Nephron (organoid): ENCODE measurements at regions not wholly inside any gene's neighbourhood (a gene's known extent, or its start where the extent isn't known, plus 50 kb on each side); places are given as distances from the start of the nearest gene placed in this dataset.

Source experiments
- H3K27ac Mint-ChIP-seq, 3 experiments: 2 replicates each; pipeline ENCODE4 v1.8.0; 2020; ENCODE audit warnings: mixed read lengths in 3 of 3, mild to moderate bottlenecking in 2 of 3, moderate library complexity in 1 of 3
- H3K27me3 Mint-ChIP-seq: 2 replicates; pipeline ENCODE4 v1.8.0; 2021; ENCODE audit warnings: low read depth, mild to moderate bottlenecking, moderate library complexity, mixed read lengths
- H3K36me3 Mint-ChIP-seq: 2 replicates; pipeline ENCODE4 v1.8.0; 2020; ENCODE audit warnings: low read depth, mixed read lengths
- H3K4me1 Mint-ChIP-seq: 2 replicates; pipeline ENCODE4 v1.8.0; 2020; ENCODE audit warnings: mixed read lengths
- H3K4me3 Mint-ChIP-seq, 3 experiments: 2 replicates each; pipeline ENCODE4 v1.8.0; 2020; ENCODE audit warnings: mild to moderate bottlenecking in 3 of 3, mixed read lengths in 3 of 3, moderate library complexity in 2 of 3
- H3K9me3 Mint-ChIP-seq: 2 replicates; pipeline ENCODE4 v1.8.0; 2020; ENCODE audit warnings: mixed read lengths
- CTCF ChIP-seq, 3 experiments: fragments of 200-600 bp; sonication (generic); IDR thresholded peaks; one replicate each; pipeline ENCODE4 v1.5.0; 2021; ENCODE audit warnings: antibody characterized with exemption in 3 of 3; ENCODE audit not compliant: unreplicated experiment in 3 of 3

DNA sequence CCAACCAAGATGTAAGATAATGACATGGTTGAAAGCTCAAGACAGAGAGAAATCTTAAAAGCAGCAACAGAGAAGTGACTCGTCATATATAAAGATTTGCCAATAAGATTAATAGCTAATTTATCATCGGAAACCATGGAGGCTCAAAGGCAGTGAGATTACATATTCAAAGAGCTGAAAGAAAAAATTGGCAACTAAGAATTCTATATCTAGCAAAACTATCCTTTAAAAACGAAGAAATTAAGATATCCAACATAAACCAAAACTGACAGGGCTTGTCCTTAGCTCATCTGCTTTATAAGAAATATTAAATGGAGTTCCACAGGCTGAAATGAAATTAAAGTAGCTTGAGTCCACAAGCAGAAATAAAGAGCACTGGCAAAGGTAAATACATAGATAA is 236.6 kb downstream of the ANAPC1 start:
- Mint-ChIP-seq H3K9me3 (peaks cover 24% of the 10 kb centered on the region), H3K4me3 (no peak overlapping the region), H3K36me3 (peaks cover 7% of the 10 kb centered on the region), H3K27ac (no peak overlapping the region), H3K27me3 (no peaks in the 10 kb centered on the region), H3K4me1 (no peaks in the 10 kb centered on the region)
- TF ChIP-seq CTCF (IDR thresholded peaks at IDR 0.05; ENCODE audit: unreplicated experiment in 3 of 3): no peak

DNA sequence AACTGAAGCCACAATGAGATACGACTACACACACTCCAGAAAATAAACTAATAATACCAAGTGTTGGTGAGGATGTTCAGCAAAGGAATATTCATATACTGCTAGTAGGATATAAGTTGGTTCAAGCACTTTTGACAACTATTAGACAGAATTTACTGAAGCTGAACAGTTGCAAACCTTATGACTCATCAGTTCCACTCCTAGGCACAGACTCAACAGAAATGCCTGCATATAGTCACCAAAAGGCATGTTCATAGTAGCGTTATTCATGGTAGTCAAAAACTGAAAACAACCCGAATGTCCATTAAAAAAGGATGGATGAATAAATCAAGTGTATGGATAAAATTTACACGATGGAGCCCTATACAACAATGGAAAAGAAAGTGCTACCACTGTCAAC is 232.0 kb downstream of the ANAPC1 start:
- H3K27ac Mint-ChIP-seq: no peak overlapping the region
- H3K4me1 Mint-ChIP-seq: peaks cover 27% of the 10 kb centered on the region
- H3K27me3 Mint-ChIP-seq: no peaks in the 10 kb centered on the region
- H3K9me3 Mint-ChIP-seq: peaks cover 9% of the 10 kb centered on the region
- TF ChIP-seq CTCF (IDR thresholded peaks at IDR 0.05; ENCODE audit: unreplicated experiment in 3 of 3): no peak
- no peak overlapping the region for H3K4me3 Mint-ChIP-seq
- H3K36me3 Mint-ChIP-seq: peaks cover 1% of the 10 kb centered on the region

DNA sequence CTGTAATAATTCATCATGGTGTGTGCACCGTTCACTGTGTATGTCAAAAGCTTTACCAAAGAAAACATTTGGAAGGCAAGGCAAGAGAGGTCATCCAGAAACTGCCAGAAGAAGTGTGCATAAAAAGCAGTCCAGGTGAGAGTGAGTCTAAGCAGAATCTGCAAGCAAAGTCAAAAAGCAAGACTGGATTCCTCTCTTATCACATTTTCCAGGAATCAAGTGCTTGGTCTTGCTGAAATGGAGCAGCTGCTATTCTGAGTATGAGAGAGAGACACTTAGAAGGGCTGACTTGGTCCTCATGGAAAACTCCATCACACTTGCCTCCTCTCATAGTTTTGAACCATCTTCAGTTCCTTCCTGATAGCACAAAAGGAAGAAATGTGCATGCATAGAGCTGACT is 231.3 kb downstream of the ANAPC1 start:
- peaks cover 3% of the 10 kb centered on the region for H3K9me3 Mint-ChIP-seq
- H3K27me3 Mint-ChIP-seq: no peaks in the 10 kb centered on the region
- no peak overlapping the region for H3K4me3 Mint-ChIP-seq
- no peak for TF ChIP-seq CTCF (IDR thresholded peaks at IDR 0.05; ENCODE audit: unreplicated experiment in 3 of 3)
- H3K36me3 Mint-ChIP-seq: no peaks in the 10 kb centered on the region
- H3K27ac Mint-ChIP-seq: no peak overlapping the region
- H3K4me1 Mint-ChIP-seq: peaks cover 32% of the 10 kb centered on the region

DNA sequence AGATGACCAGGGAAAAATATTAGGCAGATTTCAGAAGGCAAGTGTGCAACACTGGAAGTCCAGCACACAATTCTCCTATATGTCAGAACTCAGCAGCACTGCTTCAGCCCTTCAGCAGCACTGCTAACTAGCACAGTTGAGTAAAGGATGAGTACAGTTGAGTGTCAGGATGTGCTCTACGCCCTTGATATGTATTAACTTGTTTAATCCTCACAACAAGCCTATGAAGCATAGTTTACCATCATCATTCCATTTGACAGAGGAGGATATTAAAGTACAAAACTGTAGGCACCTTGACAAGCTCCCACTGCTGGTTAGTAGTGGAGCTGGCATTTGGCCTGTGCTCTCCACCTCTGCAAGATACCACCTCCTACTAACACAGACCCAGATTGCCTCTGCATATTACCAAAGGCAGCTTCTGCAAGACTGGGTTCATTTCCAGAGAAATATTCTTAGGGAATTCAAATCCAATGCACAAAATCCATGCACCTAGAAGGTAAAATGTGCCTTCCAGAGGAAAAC is 230.8 kb downstream of the ANAPC1 start:
- Mint-ChIP-seq H3K27me3 (no peaks in the 10 kb centered on the region), H3K9me3 (peaks cover 3% of the 10 kb centered on the region), H3K27ac (no peak overlapping the region)

DNA sequence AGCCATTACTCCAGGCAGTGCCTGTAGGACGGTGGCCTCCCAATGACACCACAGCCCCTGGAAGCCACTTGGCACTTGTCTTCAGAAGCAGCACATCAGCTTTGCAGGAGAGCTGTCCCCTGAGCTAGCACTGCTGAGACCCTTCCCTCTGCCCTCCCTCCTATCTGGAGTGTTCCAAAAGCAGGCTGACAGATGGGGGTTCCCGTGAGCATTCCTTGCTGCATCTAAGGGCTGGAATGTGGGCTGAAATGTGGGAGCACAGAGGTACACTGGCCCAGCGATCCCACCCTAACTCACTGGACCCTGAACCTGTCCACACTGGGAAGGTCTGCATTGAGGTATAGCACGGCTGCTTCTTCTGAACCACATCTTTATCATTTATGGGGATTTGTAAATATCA is 230.1 kb downstream of the ANAPC1 start:
- H3K36me3 Mint-ChIP-seq: no peaks in the 10 kb centered on the region
- H3K4me3 Mint-ChIP-seq: no peak overlapping the region
- peaks cover 32% of the 10 kb centered on the region for H3K4me1 Mint-ChIP-seq
- peak overlapping the region in 1 of 3 experiments; percentile 44 for H3K27ac Mint-ChIP-seq
- no peaks in the 10 kb centered on the region for H3K27me3 Mint-ChIP-seq
- no peak for TF ChIP-seq CTCF (IDR thresholded peaks at IDR 0.05; ENCODE audit: unreplicated experiment in 3 of 3)
- H3K9me3 Mint-ChIP-seq: peaks cover 3% of the 10 kb centered on the region

More for the DNA sequence above, 230.8 kb downstream of the ANAPC1 start:
- H3K36me3 Mint-ChIP-seq: no peaks in the 10 kb centered on the region
- H3K4me3 Mint-ChIP-seq: no peak overlapping the region
- peaks cover 32% of the 10 kb centered on the region for H3K4me1 Mint-ChIP-seq
- TF ChIP-seq CTCF (IDR thresholded peaks at IDR 0.05; ENCODE audit: unreplicated experiment in 3 of 3): no peak

GRCh38 chr2:111654829-111655228 is 229.2 kb downstream of the ANAPC1 start:
- H3K27me3 Mint-ChIP-seq: no peaks in the 10 kb centered on the region
- H3K27ac Mint-ChIP-seq: peak overlapping the region; percentile 36 to 54 (median 44)
- H3K36me3 Mint-ChIP-seq: no peaks in the 10 kb centered on the region
- H3K4me1 Mint-ChIP-seq: peaks cover 40% of the 10 kb centered on the region
- H3K9me3 Mint-ChIP-seq: peaks cover 3% of the 10 kb centered on the region
- TF ChIP-seq CTCF (IDR thresholded peaks at IDR 0.05; ENCODE audit: unreplicated experiment in 3 of 3): no peak
- no peak overlapping the region for H3K4me3 Mint-ChIP-seq
